ENCODE measurements at regions not wholly inside any gene's neighbourhood (a gene's known extent, or its start where the extent isn't known, plus 50 kb on each side); places are given as distances from the start of the nearest gene placed in this dataset.
"Not testable (repeated sequence)": the region's sequence is repeated elsewhere in the genome, so short reads cannot be mapped to it uniquely, and the experiment has no call there.

DNA sequence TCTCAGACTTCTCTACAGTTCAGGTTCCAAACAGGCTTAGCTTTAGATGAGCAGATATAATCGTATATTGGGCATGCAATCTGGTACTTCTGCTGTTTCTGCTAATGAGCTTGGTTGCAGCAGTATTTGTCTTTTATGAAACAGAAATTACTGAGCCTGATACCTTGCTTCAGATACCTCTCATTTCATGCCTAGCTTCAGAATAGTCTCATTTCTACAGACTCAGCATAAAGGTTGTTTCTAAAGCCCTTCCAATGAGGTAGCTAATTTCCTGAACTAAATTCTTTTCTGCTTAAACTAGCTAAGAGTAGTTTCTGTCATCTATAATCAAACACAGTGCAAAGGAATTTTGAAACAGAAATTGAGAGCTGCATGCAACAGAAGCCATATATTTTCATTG is 275.0 kb upstream of the KITLG start:
- Histone ChIP-seq H3K4ac (ENCODE audit: low read length) (no peak overlapping the region), H3K18ac (ENCODE audit: low read length) (no peak overlapping the region), H3K79me1 (ENCODE audit: low read depth, low read length) (no peaks in the 10 kb centered on the region), H2BK5ac (ENCODE audit: low read length) (no peak overlapping the region), H2BK15ac (ENCODE audit: low read length) (no peak overlapping the region), H4K91ac (ENCODE audit: low read depth, low read length, poor library complexity) (no peak overlapping the region), H3K23ac (ENCODE audit: low read depth, low read length, poor library complexity) (no peak overlapping the region), H4K8ac (ENCODE audit: low read depth, low read length) (no peak overlapping the region), H3K9ac (ENCODE audit: low read depth, low read length, poor library complexity) (no peak overlapping the region), H3K27me3 (ENCODE audit: control insufficient read depth in 3 of 3, insufficient read depth in 3 of 3, low read depth in 1 of 3, low read length in 3 of 3) (no peaks in the 10 kb centered on the region), H3K14ac (ENCODE audit: low read length) (no peak overlapping the region), H2BK12ac (ENCODE audit: low read length) (no peak overlapping the region), H3K4me2 (ENCODE audit: insufficient read depth, low read length, poor library complexity, severe bottlenecking) (no peak overlapping the region), H3K27ac (replicated peaks; ENCODE audit: low read length) (no peak overlapping the region), H2BK120ac (ENCODE audit: low read depth, low read length) (no peak overlapping the region), H3K4me3 (ENCODE audit: low read length in 2 of 2) (no peak overlapping the region), H3K36me3 (replicated peaks in 1 of 2; ENCODE audit: control insufficient read depth in 2 of 2, insufficient read depth in 2 of 2, low read length in 2 of 2) (no peaks in the 10 kb centered on the region), H3K4me1 (ENCODE audit: control insufficient read depth in 2 of 2, insufficient read depth in 1 of 2, low read depth in 1 of 2, low read length in 2 of 2) (no peaks in the 10 kb centered on the region), H3K9me3 (replicated peaks in 1 of 2; ENCODE audit: control insufficient read depth in 2 of 2, insufficient read depth in 1 of 2, low read depth in 1 of 2, low read length in 2 of 2) (no peaks in the 10 kb centered on the region), H2AFZ (ENCODE audit: low read length) (no peak overlapping the region), H2AK5ac (ENCODE audit: low read depth, low read length) (no peak overlapping the region)
- DNase-seq (ENCODE audit: low spot score): no peak
- no CpG with 5 or more reads among the region's 1 CpG for WGBS, 2 donors (ENCODE audit: extremely low coverage in 2 of 2, insufficient read length in 2 of 2, insufficient replicate concordance in 1 of 2)

DNA sequence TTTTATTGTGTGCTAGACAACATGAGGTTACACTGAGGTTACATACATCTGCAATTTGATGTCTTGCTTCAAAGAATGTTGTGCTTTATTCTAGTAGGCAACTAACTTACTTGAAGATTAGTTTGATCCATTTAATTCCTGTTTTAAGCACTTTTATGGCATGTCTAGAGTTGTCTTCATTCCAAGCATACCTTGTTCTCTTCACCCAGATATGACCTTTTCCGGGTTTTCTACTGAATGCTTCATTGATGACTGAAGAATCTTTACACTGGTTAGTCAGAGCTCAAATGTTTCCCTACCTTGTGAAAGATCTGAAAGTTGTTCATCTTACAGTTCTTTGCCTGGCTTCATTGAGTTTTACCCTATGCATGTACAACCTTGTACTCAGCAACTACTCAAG is 274.0 kb upstream of the KITLG start:
- no peak overlapping the region for H3K23ac ChIP-seq (ENCODE audit: low read depth, low read length, poor library complexity)
- H2AK5ac ChIP-seq (ENCODE audit: low read depth, low read length): no peak overlapping the region
- no peak overlapping the region for H2BK5ac ChIP-seq (ENCODE audit: low read length)
- no peak overlapping the region for H4K91ac ChIP-seq (ENCODE audit: low read depth, low read length, poor library complexity)
- no peak overlapping the region for H2BK15ac ChIP-seq (ENCODE audit: low read length)
- no peaks in the 10 kb centered on the region for H3K79me1 ChIP-seq (ENCODE audit: low read depth, low read length)
- H3K9ac ChIP-seq (ENCODE audit: low read depth, low read length, poor library complexity): no peak overlapping the region
- no peak overlapping the region for H3K4me2 ChIP-seq (ENCODE audit: insufficient read depth, low read length, poor library complexity, severe bottlenecking)
- no peak overlapping the region for H3K27ac ChIP-seq (replicated peaks; ENCODE audit: low read length)
- no CpG with 5 or more reads among the region's 1 CpG for WGBS, 2 donors (ENCODE audit: extremely low coverage in 2 of 2, insufficient read length in 2 of 2, insufficient replicate concordance in 1 of 2)
- H3K4me1 ChIP-seq (ENCODE audit: control insufficient read depth in 2 of 2, insufficient read depth in 1 of 2, low read depth in 1 of 2, low read length in 2 of 2): no peaks in the 10 kb centered on the region
- H3K36me3 ChIP-seq (replicated peaks in 1 of 2; ENCODE audit: control insufficient read depth in 2 of 2, insufficient read depth in 2 of 2, low read length in 2 of 2): no peaks in the 10 kb centered on the region
- H2BK120ac ChIP-seq (ENCODE audit: low read depth, low read length): no peak overlapping the region
- H2AFZ ChIP-seq (ENCODE audit: low read length): no peak overlapping the region
- no peak overlapping the region for H4K8ac ChIP-seq (ENCODE audit: low read depth, low read length)
- no peak for DNase-seq (ENCODE audit: low spot score)
- no peak overlapping the region for H2BK12ac ChIP-seq (ENCODE audit: low read length)
- H3K4ac ChIP-seq (ENCODE audit: low read length): no peak overlapping the region
- H3K18ac ChIP-seq (ENCODE audit: low read length): no peak overlapping the region
- H3K14ac ChIP-seq (ENCODE audit: low read length): no peak overlapping the region
- H3K4me3 ChIP-seq (ENCODE audit: low read length in 2 of 2): no peak overlapping the region
- H3K9me3 ChIP-seq (replicated peaks in 1 of 2; ENCODE audit: control insufficient read depth in 2 of 2, insufficient read depth in 1 of 2, low read depth in 1 of 2, low read length in 2 of 2): no peaks in the 10 kb centered on the region
- H3K27me3 ChIP-seq (ENCODE audit: control insufficient read depth in 3 of 3, insufficient read depth in 3 of 3, low read depth in 1 of 3, low read length in 3 of 3): no peaks in the 10 kb centered on the region

DNA sequence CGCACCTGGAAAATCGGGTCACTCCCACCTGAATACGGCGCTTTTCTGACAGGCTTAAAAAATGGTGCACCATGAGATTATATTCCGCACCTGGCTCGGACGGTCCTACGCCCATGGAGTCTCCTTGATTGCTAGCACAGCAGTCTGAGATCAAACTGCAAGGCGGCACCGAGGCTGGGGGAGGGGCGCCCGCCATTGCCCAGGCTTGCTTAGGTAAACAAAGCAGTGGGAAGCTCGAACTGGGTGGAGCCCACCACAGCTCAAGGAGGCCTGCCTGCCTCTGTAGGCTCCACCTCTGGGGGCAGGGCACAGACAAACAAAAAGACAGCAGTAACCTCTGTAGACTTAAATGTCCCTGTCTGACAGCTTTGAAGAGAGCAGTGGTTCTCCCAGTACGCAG is 267.0 kb upstream of the KITLG start:
- not testable (repeated sequence) for H3K18ac ChIP-seq (ENCODE audit: low read length); H3K4me1 ChIP-seq (ENCODE audit: control insufficient read depth in 2 of 2, insufficient read depth in 1 of 2, low read depth in 1 of 2, low read length in 2 of 2); H3K9ac ChIP-seq (ENCODE audit: low read depth, low read length, poor library complexity); DNase-seq (ENCODE audit: low spot score); H3K36me3 ChIP-seq (replicated peaks in 1 of 2; ENCODE audit: control insufficient read depth in 2 of 2, insufficient read depth in 2 of 2, low read length in 2 of 2); H3K4me2 ChIP-seq (ENCODE audit: insufficient read depth, low read length, poor library complexity, severe bottlenecking); H3K23ac ChIP-seq (ENCODE audit: low read depth, low read length, poor library complexity); H2BK15ac ChIP-seq (ENCODE audit: low read length); H2AK5ac ChIP-seq (ENCODE audit: low read depth, low read length); H3K4ac ChIP-seq (ENCODE audit: low read length); H2AFZ ChIP-seq (ENCODE audit: low read length); H4K91ac ChIP-seq (ENCODE audit: low read depth, low read length, poor library complexity); H3K9me3 ChIP-seq (replicated peaks in 1 of 2; ENCODE audit: control insufficient read depth in 2 of 2, insufficient read depth in 1 of 2, low read depth in 1 of 2, low read length in 2 of 2); H3K27ac ChIP-seq (replicated peaks; ENCODE audit: low read length); H2BK120ac ChIP-seq (ENCODE audit: low read depth, low read length); H2BK12ac ChIP-seq (ENCODE audit: low read length); H3K4me3 ChIP-seq (ENCODE audit: low read length in 2 of 2); H4K8ac ChIP-seq (ENCODE audit: low read depth, low read length); H2BK5ac ChIP-seq (ENCODE audit: low read length); H3K79me1 ChIP-seq (ENCODE audit: low read depth, low read length); H3K14ac ChIP-seq (ENCODE audit: low read length); H3K27me3 ChIP-seq (ENCODE audit: control insufficient read depth in 3 of 3, insufficient read depth in 3 of 3, low read depth in 1 of 3, low read length in 3 of 3)
- no CpG with 5 or more reads among the region's 14 CpGs for WGBS, 2 donors (ENCODE audit: extremely low coverage in 2 of 2, insufficient read length in 2 of 2, insufficient replicate concordance in 1 of 2)

DNA sequence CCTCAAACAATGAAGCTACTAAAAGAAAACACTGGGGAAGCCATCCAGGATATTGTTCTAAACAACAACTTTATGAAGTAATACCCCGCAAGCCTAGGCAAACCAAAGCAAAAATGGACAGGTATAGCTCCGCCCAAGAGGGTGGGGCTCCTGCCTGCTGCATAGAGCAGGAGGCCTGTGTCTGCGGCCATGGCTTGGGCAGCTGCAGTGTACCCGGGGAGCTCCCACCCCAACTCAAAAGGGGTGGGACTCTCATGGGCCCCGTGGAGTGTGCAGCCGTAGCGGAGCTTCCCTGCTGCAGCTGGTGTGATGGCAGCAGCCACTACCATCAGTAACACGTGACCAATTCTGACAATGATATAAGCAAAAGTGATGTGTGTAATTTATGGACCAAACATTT is 264.2 kb upstream of the KITLG start:
- H2BK5ac ChIP-seq (ENCODE audit: low read length): no peak overlapping the region
- no CpG with 5 or more reads among the region's 8 CpGs for WGBS, 2 donors (ENCODE audit: extremely low coverage in 2 of 2, insufficient read length in 2 of 2, insufficient replicate concordance in 1 of 2)
- H4K8ac ChIP-seq (ENCODE audit: low read depth, low read length): no peak overlapping the region
- H3K4me1 ChIP-seq (ENCODE audit: control insufficient read depth in 2 of 2, insufficient read depth in 1 of 2, low read depth in 1 of 2, low read length in 2 of 2): no peaks in the 10 kb centered on the region
- H3K27me3 ChIP-seq (ENCODE audit: control insufficient read depth in 3 of 3, insufficient read depth in 3 of 3, low read depth in 1 of 3, low read length in 3 of 3): no peaks in the 10 kb centered on the region
- H3K9me3 ChIP-seq (replicated peaks in 1 of 2; ENCODE audit: control insufficient read depth in 2 of 2, insufficient read depth in 1 of 2, low read depth in 1 of 2, low read length in 2 of 2): no peaks in the 10 kb centered on the region
- peak overlapping the region; percentile 38 for H3K18ac ChIP-seq (ENCODE audit: low read length)
- H3K9ac ChIP-seq (ENCODE audit: low read depth, low read length, poor library complexity): no peak overlapping the region
- H3K23ac ChIP-seq (ENCODE audit: low read depth, low read length, poor library complexity): no peak overlapping the region
- no peak overlapping the region for H4K91ac ChIP-seq (ENCODE audit: low read depth, low read length, poor library complexity)
- H2AK5ac ChIP-seq (ENCODE audit: low read depth, low read length): no peak overlapping the region
- no peak overlapping the region for H2BK12ac ChIP-seq (ENCODE audit: low read length)
- DNase-seq (ENCODE audit: low spot score): no peak
- H3K14ac ChIP-seq (ENCODE audit: low read length): peak overlapping the region; percentile 71
- no peaks in the 10 kb centered on the region for H3K79me1 ChIP-seq (ENCODE audit: low read depth, low read length)
- no peaks in the 10 kb centered on the region for H3K36me3 ChIP-seq (replicated peaks in 1 of 2; ENCODE audit: control insufficient read depth in 2 of 2, insufficient read depth in 2 of 2, low read length in 2 of 2)
- no peak overlapping the region for H3K4me2 ChIP-seq (ENCODE audit: insufficient read depth, low read length, poor library complexity, severe bottlenecking)
- no peak overlapping the region for H2BK15ac ChIP-seq (ENCODE audit: low read length)
- H2AFZ ChIP-seq (ENCODE audit: low read length): no peak overlapping the region
- no peak overlapping the region for H2BK120ac ChIP-seq (ENCODE audit: low read depth, low read length)
- H3K27ac ChIP-seq (replicated peaks; ENCODE audit: low read length): no peak overlapping the region
- H3K4me3 ChIP-seq (ENCODE audit: low read length in 2 of 2): no peak overlapping the region
- peak overlapping the region; percentile 66 for H3K4ac ChIP-seq (ENCODE audit: low read length)

Data from neuronal stem cell (in vitro differentiated cells).